ENCODE measurements at regions not wholly inside any gene's neighbourhood (a gene's known extent, or its start where the extent isn't known, plus 50 kb on each side); places are given as distances from the start of the nearest gene placed in this dataset.

- H3K4me3 ChIP-seq (ENCODE audit: low read depth, low read length): no peak overlapping the region
- no peak for TF ChIP-seq CTCF (IDR thresholded peaks at IDR 0.05; ENCODE audit: borderline replicate concordance, insufficient read depth, low read depth, low read length)
These were observed 584.2 kb downstream of the BCKDHB start for GRCh38 chr6:80690551-80691131.

- H3K4me3 ChIP-seq (ENCODE audit: low read depth, low read length): no peak overlapping the region
- no peak for TF ChIP-seq CTCF (IDR thresholded peaks at IDR 0.05; ENCODE audit: borderline replicate concordance, insufficient read depth, low read depth, low read length)
These were observed 583.4 kb downstream of the BCKDHB start for GRCh38 chr6:80689716-80690395.

GRCh38 chr6:80679992-80680391 lies 573.5 kb downstream of the BCKDHB start:
- TF ChIP-seq CTCF (IDR thresholded peaks at IDR 0.05; ENCODE audit: borderline replicate concordance, insufficient read depth, low read depth, low read length): no peak

GRCh38 chr6:80676386-80676785 lies 569.9 kb downstream of the BCKDHB start:
- no peak for TF ChIP-seq CTCF (IDR thresholded peaks at IDR 0.05; ENCODE audit: borderline replicate concordance, insufficient read depth, low read depth, low read length)
- no peak overlapping the region for H3K4me3 ChIP-seq (ENCODE audit: low read depth, low read length)

More at GRCh38 chr6:80679992-80680391, 573.5 kb downstream of the BCKDHB start:
- H3K4me3 ChIP-seq (ENCODE audit: low read depth, low read length): no peak overlapping the region

GRCh38 chr6:80674669-80675068 lies 568.2 kb downstream of the BCKDHB start:
- no peak overlapping the region for H3K4me3 ChIP-seq (ENCODE audit: low read depth, low read length)
- TF ChIP-seq CTCF (IDR thresholded peaks at IDR 0.05; ENCODE audit: borderline replicate concordance, insufficient read depth, low read depth, low read length): no peak

- no peak for TF ChIP-seq CTCF (IDR thresholded peaks at IDR 0.05; ENCODE audit: borderline replicate concordance, insufficient read depth, low read depth, low read length)
- no peak overlapping the region for H3K4me3 ChIP-seq (ENCODE audit: low read depth, low read length)
These were observed 566.9 kb downstream of the BCKDHB start for GRCh38 chr6:80673367-80673766.

GRCh38 chr6:80667006-80667405 lies 560.5 kb downstream of the BCKDHB start:
- TF ChIP-seq CTCF (IDR thresholded peaks at IDR 0.05; ENCODE audit: borderline replicate concordance, insufficient read depth, low read depth, low read length): no peak
- H3K4me3 ChIP-seq (ENCODE audit: low read depth, low read length): no peak overlapping the region
